GM20000 (cell line): ENCODE measurements at regions not wholly inside any gene's neighbourhood (a gene's known extent, or its start where the extent isn't known, plus 50 kb on each side); places are given as distances from the start of the nearest gene placed in this dataset.
A peak's percentile ranks its signal among the peaks of the same experiment; 100 is the strongest.

Experiments
- DNase-seq: peaks from one replicate; pipeline ENCODE4 v3.0.0; 2012; ENCODE audit warnings: low spot score
- TF ChIP-seq, protein P1 (sequence below): IDR thresholded peaks from 2 replicates; pipeline ENCODE4 v1.5.1; 2012; ENCODE audit warnings: mild to moderate bottlenecking, control low read depth; ENCODE audit errors: extremely low read depth, missing control alignments

DNA sequence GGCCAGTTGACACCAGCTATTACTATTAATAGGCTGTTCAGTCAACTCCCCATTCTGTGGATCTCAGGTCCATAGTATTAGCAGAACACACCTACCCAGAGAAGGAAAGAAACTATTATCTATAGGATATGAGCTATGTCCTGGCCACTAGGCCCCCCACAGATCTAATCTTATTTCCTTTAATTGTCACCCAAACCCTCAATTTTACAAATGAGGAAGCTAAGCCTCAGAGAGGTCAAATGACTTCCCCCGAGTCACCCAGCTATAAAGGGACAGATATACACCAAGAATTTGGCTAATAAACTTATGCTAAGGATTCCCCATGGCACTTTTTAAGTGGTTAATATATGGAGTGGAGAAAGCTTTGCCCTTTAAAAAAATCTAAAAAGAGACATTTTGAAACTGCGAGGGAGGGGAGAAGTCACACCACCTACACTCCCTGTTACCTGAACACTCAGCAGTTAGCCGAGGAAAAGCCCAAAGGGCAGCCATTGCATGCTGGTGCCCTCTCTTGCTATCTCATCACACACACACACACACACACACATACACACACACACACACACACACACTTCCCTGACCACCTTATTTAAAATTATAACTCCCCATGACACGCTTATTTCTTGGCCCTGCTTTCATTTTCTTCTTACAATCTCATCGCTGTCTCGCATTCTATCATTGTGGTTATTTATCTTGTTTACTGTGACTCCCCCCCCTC is 157.0 kb upstream of the ADO start:
- TF ChIP-seq, protein P1, sequence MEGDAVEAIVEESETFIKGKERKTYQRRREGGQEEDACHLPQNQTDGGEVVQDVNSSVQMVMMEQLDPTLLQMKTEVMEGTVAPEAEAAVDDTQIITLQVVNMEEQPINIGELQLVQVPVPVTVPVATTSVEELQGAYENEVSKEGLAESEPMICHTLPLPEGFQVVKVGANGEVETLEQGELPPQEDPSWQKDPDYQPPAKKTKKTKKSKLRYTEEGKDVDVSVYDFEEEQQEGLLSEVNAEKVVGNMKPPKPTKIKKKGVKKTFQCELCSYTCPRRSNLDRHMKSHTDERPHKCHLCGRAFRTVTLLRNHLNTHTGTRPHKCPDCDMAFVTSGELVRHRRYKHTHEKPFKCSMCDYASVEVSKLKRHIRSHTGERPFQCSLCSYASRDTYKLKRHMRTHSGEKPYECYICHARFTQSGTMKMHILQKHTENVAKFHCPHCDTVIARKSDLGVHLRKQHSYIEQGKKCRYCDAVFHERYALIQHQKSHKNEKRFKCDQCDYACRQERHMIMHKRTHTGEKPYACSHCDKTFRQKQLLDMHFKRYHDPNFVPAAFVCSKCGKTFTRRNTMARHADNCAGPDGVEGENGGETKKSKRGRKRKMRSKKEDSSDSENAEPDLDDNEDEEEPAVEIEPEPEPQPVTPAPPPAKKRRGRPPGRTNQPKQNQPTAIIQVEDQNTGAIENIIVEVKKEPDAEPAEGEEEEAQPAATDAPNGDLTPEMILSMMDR = no peak
- DNase-seq = no peak

DNA sequence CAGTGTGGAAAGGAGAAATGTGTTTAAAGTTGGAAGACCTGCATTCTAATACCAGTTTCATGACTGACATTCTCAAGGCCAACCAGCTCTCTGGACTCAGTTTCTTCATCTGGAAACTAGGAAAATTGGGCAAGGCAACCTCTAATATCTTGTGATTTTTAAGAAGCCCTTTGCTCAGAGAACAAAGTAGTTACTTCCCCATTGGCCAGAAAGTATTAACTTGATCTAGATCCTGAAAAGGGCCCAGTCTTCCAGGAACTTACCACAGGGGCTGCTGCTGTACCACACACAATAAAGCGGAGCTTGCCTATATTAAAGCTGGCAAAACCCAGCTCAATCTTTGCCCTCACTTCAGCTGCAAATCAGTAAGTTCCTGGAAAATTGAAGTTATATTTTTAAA is 155.6 kb upstream of the ADO start:
- DNase-seq = no peak
- TF ChIP-seq, protein P1 = no peak

DNA sequence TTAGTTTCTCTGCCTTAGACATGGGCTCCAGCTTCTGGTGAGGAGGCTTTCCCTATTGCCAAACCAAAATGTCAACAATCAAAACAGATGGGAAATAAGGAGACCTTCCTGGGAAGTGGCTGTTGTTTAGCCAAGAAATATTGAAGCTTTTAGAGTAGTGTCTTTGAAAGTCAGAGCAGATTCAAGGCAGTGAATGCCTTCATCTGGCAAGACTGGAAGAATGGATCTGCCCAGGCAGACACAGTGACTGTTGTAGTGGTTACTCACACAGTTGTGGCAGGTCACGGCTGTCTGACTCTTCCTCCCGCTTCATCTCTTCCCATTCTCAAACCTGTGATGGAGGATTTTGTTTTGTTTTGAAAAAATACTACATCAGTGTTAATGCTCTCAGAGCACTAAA is 154.1 kb upstream of the ADO start:
- TF ChIP-seq, protein P1 = no peak
- DNase-seq = no peak

DNA sequence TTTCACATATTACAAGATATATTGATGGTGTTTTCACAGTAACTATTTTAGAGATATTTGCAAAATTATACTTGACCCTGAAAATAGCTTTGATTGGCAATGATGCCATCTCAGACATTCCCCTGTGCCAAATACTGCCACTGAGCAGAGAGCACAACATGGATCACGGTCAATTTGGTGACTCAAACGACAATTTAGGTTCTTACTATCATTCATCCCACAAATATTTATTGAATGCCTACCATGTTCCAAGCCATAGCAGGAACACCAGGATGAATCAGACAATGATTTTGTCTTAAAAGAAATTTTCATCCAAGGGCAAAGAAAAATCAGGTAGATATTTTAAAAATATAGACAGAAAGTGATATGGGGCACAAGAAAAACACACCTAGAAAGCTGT is 153.2 kb upstream of the ADO start:
- DNase-seq = no peak
- TF ChIP-seq, protein P1 = no peak

DNA sequence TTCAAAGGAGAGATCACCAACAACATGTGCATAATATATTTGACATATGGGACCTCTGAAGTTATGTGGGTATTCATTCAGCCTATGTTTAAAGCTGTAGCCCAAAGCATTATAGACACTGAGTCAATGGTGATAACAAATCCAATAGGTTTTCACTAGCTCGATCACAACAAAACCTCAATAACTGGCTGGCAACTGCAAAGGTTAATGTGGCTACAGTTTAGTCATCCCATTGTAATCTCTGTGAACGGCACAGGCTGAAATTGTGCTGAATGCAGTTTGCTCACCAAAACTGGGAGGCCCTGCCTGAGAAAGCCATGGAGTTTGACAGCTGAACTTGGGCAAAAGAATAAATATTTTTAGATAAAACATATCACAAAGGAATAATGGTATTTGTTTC is 152.4 kb upstream of the ADO start:
- DNase-seq = no peak
- TF ChIP-seq, protein P1 = no peak

DNA sequence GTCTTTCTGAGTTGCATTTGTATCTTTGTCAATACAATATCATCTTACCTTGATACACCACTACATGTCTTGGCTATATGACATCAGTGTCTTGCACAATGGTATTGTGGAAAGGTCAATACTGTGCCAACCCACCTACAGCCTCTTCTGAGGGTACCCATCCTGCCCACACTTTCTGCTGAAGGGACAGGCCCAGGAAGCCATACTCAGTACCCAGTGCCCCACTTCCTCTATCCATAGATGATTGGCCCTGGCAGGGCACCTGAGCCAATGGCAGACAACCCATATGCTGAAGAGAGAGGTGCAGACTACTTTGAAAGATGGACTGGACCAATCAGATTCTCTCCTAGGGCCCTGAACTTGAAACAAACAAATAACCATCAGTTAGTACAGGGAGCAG is 152.0 kb upstream of the ADO start:
- TF ChIP-seq, protein P1 = no peak
- no peak for DNase-seq

DNA sequence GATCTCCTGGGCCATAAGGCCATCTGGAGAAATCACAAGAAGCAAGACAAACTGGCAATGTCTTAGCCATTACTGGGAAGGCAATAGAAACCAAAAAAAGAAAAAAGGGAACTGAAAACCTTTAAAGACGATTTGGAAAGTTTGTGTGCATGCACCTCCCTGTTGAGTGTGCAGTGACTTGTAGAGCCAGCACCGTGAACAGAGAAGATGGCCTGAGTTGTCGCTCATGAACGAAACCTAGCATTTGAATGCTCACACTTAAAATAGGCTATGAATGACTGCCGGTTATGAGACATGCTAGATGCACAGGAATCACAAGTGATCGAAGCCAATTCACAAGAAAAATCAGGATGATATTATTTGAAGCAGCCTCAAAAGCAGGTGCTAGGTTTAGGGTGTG is 151.3 kb upstream of the ADO start:
- TF ChIP-seq, protein P1 = no peak
- peak; percentile 78 for DNase-seq
